ENCODE measurements at regions not wholly inside any gene's neighbourhood (a gene's known extent, or its start where the extent isn't known, plus 50 kb on each side); places are given as distances from the start of the nearest gene placed in this dataset.

DNA sequence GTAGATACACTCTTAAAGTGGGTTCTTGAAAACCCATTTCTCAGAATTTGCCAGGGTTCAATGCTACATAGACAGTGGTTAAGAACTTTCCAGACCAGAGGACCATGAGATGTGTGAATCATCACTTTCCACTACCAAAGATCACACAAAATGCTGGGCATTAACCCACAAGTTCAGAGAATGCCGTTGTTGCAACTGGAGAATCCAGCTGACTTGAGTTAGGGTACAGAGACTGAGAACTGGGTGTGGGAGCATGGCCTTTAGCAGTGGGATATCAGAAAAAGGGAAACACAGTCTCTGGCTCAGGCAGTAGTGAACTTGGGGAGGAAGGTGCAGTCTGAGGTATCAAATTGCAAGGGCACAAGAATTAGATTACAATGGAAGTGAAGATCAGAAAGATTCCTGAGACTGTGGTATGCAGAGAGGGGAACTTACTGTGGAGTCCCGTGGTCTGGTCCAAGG lies 51.5 kb upstream of the WDFY2 start:
- peak overlapping the region in 1 of 2 experiments; percentile 46; a peak in 1 of 4 replicates for H3K4me2 ChIP-seq (ENCODE audit: insufficient read depth in 1 of 2, low read depth in 2 of 2, low read length in 2 of 2)

More for the DNA sequence above, 51.5 kb upstream of the WDFY2 start:
- H3K4ac ChIP-seq (replicated peaks; ENCODE audit: insufficient read length, low read depth, low read length) = no peak overlapping the region
- H3K18ac ChIP-seq (ENCODE audit: extremely low read depth, low read length) = 0 out of 2 replicates have a peak overlapping the region, but pooled peaks have one; percentile 3
- 83% methylated on average over 2 of the region's 2 CpGs; no CpG with 5 or more reads in 1 of the 2 experiments for WGBS, 2 experiments (ENCODE audit: extremely low coverage in 1 of 2, insufficient coverage in 1 of 2, insufficient read length in 1 of 2, insufficient replicate concordance in 2 of 2, low coverage in 1 of 2, low lambda C conversion rate in 2 of 2, missing lambda C conversion rate in 1 of 2)
- no peak for TF ChIP-seq BRCA1 (IDR thresholded peaks at IDR 0.05; ENCODE audit: low read depth, low read length)
- TF ChIP-seq TEAD4 (IDR thresholded peaks at IDR 0.05; ENCODE audit: low read depth, low read length) = peak; percentile 55; the same call in 1 of the 2 replicates
- no peak for FAIRE-seq
- H2BK5ac ChIP-seq (ENCODE audit: low read depth, low read length) = no peak overlapping the region
- no peaks in the 10 kb centered on the region for H3K79me1 ChIP-seq (ENCODE audit: low read depth, low read length)
- H4K8ac ChIP-seq (ENCODE audit: extremely low read depth, insufficient read depth, low read length) = no peak overlapping the region
- H3K27ac ChIP-seq (ENCODE audit: low read depth, low read length) = no peak overlapping the region
- peaks cover 0 to 3% (median 0%) of the 10 kb centered on the region in 4 experiments; a peak in 1 of 7 replicates for H3K4me1 ChIP-seq (replicated peaks in 1 of 4; ENCODE audit: control insufficient read depth in 3 of 4, insufficient read depth in 4 of 4, low read length in 3 of 4)
- no peaks in the 10 kb centered on the region for H3K27me3 ChIP-seq (replicated peaks in 1 of 4; ENCODE audit: control insufficient read depth in 3 of 4, extremely low read depth in 1 of 4, insufficient read depth in 3 of 4, low read length in 3 of 4)
- no peak overlapping the region; the same call in 1 of the 2 replicates for H2BK20ac ChIP-seq (ENCODE audit: low read length)
- no peak overlapping the region for H2BK120ac ChIP-seq (replicated peaks; ENCODE audit: low read depth, low read length)
- no peak overlapping the region for H2AK5ac ChIP-seq (ENCODE audit: low read depth, low read length)
- H2AFZ ChIP-seq (ENCODE audit: low read length) = 0 out of 2 replicates have a peak overlapping the region, but pooled peaks have one; percentile 54
- H3K36me3 ChIP-seq (ENCODE audit: control insufficient read depth in 2 of 4, insufficient read depth in 4 of 4, low read length in 3 of 4) = no peaks in the 10 kb centered on the region
- DNase-seq (ENCODE audit: low read depth in 1 of 2, low spot score in 2 of 2) = no peak
- no peak overlapping the region for H3K56ac ChIP-seq (replicated peaks; ENCODE audit: insufficient read length, low read depth, low read length)
- no peak overlapping the region for H3K9ac ChIP-seq (replicated peaks in 1 of 4; ENCODE audit: extremely low read depth in 1 of 4, low read depth in 3 of 4, low read length in 3 of 4)
- H2BK15ac ChIP-seq (ENCODE audit: low read length) = no peak overlapping the region
- ChIA-PET POLR2A (ENCODE audit: partially characterized antibody) (interaction anchor here (1.3 kb wide), 1 partner anchor 24 kb away, joined by 3 read pairs; no protein-coding TSS in a partner anchor), CTCF (ENCODE audit: partially characterized antibody) (interaction anchor here (1.0 to 1.6 kb wide), 2 partner anchors 56 to 248 kb away, joined by 3 read pairs; no protein-coding TSS in a partner anchor)
- no peak overlapping the region for H3K23ac ChIP-seq (ENCODE audit: insufficient read length)
- no peaks in the 10 kb centered on the region for H4K20me1 ChIP-seq (replicated peaks in 1 of 2; ENCODE audit: control insufficient read depth in 1 of 2, insufficient read depth in 2 of 2, low read length in 2 of 2)
- no peak overlapping the region for H4K5ac ChIP-seq (ENCODE audit: insufficient read length, low read depth, low read length)
- no peak overlapping the region for H2BK12ac ChIP-seq (ENCODE audit: low read depth, low read length)
- H3K23me2 ChIP-seq (ENCODE audit: low read depth, low read length) = no peaks in the 10 kb centered on the region
- no peak overlapping the region for H3K4me3 ChIP-seq (ENCODE audit: extremely low read depth in 1 of 4, insufficient read depth in 2 of 4, low read depth in 3 of 4, low read length in 4 of 4)
- no peaks in the 10 kb centered on the region for H3K79me2 ChIP-seq (ENCODE audit: control insufficient read depth in 1 of 2, insufficient read depth in 2 of 2, low read length in 2 of 2)
- H4K91ac ChIP-seq (replicated peaks; ENCODE audit: insufficient read length, low read length) = no peak overlapping the region
- no peak overlapping the region for H3K14ac ChIP-seq (ENCODE audit: insufficient read length)
- H3K9me3 ChIP-seq (ENCODE audit: insufficient read depth in 2 of 2, low read depth in 1 of 2, low read length in 1 of 2) = no peaks in the 10 kb centered on the region

Data from H1 (cell line).